ENCODE measurements at regions not wholly inside any gene's neighbourhood (a gene's known extent, or its start where the extent isn't known, plus 50 kb on each side); places are given as distances from the start of the nearest gene placed in this dataset.
A peak's percentile ranks its signal among the peaks of the same experiment; 100 is the strongest.

- no peak overlapping the region for H3K4me3 ChIP-seq (ENCODE audit: low read length)
- TF ChIP-seq CTCF (IDR thresholded peaks at IDR 0.05; ENCODE audit: insufficient read depth, low read depth, low read length, missing control alignments) = no peak
- DNase-seq (ENCODE audit: low read depth) = no peak
Observed at GRCh38 chr9:34907044-34907443, 51.0 kb upstream of the PHF24 start.

GRCh38 chr9:34899535-34900158 lies 58.4 kb upstream of the PHF24 start:
- TF ChIP-seq CTCF (IDR thresholded peaks at IDR 0.05; ENCODE audit: insufficient read depth, low read depth, low read length, missing control alignments) = peak; percentile 90
- no peak overlapping the region for H3K4me3 ChIP-seq (ENCODE audit: low read length)
- peak; percentile 78 for DNase-seq (ENCODE audit: low read depth)

- no peak for TF ChIP-seq CTCF (IDR thresholded peaks at IDR 0.05; ENCODE audit: insufficient read depth, low read depth, low read length, missing control alignments)
- H3K4me3 ChIP-seq (ENCODE audit: low read length) = no peak overlapping the region
- DNase-seq (ENCODE audit: low read depth) = no peak
Observed at GRCh38 chr9:34898846-34899245, 59.2 kb upstream of the PHF24 start.

GRCh38 chr9:34896112-34896511 lies 62.0 kb upstream of the PHF24 start:
- H3K4me3 ChIP-seq (ENCODE audit: low read length) = no peak overlapping the region
- DNase-seq (ENCODE audit: low read depth) = no peak
- TF ChIP-seq CTCF (IDR thresholded peaks at IDR 0.05; ENCODE audit: insufficient read depth, low read depth, low read length, missing control alignments) = no peak

GRCh38 chr9:34892886-34893285 lies 65.2 kb upstream of the PHF24 start:
- no peak for DNase-seq (ENCODE audit: low read depth)
- H3K4me3 ChIP-seq (ENCODE audit: low read length) = no peak overlapping the region
- no peak for TF ChIP-seq CTCF (IDR thresholded peaks at IDR 0.05; ENCODE audit: insufficient read depth, low read depth, low read length, missing control alignments)

GRCh38 chr9:34891386-34891785 lies 66.7 kb upstream of the PHF24 start:
- DNase-seq (ENCODE audit: low read depth) = peak; percentile 32
- TF ChIP-seq CTCF (IDR thresholded peaks at IDR 0.05; ENCODE audit: insufficient read depth, low read depth, low read length, missing control alignments) = no peak

GRCh38 chr9:34887841-34888240 lies 70.2 kb upstream of the PHF24 start:
- TF ChIP-seq CTCF (IDR thresholded peaks at IDR 0.05; ENCODE audit: insufficient read depth, low read depth, low read length, missing control alignments) = no peak
- DNase-seq (ENCODE audit: low read depth) = no peak
- H3K4me3 ChIP-seq (ENCODE audit: low read length) = no peak overlapping the region

More at GRCh38 chr9:34891386-34891785, 66.7 kb upstream of the PHF24 start:
- H3K4me3 ChIP-seq (ENCODE audit: low read length) = no peak overlapping the region
